HG03060 (cell line): ENCODE measurements at regions not wholly inside any gene's neighbourhood (a gene's known extent, or its start where the extent isn't known, plus 50 kb on each side); places are given as distances from the start of the nearest gene placed in this dataset.
"Not testable (repeated sequence)": the region's sequence is repeated elsewhere in the genome, so short reads cannot be mapped to it uniquely, and the experiment has no call there.

Experiments used
- ATAC-seq: cut with Tn5 transposase; IDR thresholded peaks from one replicate; pipeline ENCODE4 v1.9.1; 2021; ENCODE audit warnings: low read depth, moderate number of reproducible peaks; ENCODE audit not compliant: unreplicated experiment

DNA sequence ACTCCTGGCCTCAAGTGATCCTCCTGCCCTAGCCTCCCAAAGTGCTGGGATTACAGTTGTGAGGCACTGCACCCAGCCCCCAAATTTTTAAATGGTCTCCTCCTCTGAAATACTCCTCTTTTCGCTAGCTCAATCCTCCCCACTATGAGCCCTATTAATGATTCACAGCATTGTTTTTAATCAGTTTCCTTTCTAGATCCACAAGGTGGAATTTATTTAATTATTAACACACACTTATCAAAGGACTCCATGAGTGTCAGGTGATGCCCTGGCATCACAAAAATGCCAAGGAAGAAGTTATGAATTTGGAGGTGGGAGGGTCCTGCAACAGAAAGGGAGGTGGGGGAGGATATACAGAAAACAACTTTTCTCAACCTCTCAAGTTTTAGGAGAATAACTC lies 806.5 kb downstream of the PRELID2 start:
- ATAC-seq: no peak

DNA sequence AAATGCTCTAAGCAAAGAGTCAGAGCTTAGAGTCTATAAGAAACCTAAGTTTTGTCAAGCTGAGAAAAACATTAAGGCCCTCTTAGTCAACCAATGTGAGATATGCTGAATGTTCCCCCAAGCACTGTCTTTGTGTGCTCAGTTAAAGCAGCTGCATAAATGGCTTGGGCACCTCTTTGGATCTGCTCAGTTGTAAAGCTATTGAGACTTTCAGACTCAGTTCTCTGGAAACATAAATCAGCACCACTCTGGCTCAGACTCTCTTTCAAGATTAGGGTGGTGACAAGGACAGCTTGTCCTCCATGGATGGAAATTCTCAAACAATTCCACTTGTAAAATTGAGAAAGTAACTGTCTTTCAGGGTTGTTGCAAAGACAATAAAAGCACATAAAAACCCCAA lies 807.9 kb downstream of the PRELID2 start:
- no peak for ATAC-seq

DNA sequence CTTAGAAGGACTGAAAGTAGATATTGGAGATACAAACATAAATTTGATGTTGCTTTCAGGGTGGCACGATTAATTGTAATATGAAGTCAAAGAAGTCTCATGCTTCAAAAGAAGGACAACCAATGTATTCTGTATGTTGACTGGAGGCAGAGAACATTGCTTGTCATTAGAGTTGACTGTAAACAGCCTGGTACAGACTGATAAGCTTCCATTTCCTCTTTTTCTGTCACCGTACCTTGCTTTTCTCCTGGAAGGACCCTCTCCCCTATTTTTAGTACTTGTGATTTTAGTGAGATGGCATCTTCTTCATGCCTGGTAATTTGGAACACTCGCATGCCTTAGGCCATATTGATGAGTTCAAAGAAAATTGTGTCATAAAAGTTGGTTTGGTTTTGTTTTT lies 809.4 kb downstream of the PRELID2 start:
- no peak for ATAC-seq

DNA sequence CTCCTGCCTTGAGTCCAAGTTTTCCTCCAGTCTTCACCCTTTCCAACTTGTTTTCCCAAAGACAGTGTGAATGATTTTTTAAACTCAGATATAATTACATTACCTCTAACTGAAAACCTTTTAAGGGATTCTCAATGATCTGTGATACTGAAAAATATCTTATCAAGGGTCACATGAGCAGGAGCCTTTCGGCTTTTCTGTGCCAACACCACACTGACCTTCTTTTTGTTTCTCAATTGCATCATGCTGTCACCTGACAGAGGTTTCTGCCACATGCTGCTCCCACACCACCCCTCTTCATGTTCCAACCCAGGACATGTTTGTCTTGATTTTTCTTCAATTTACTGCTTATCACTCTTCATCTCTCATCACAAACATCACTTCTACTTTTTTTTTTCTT lies 820.0 kb downstream of the PRELID2 start:
- ATAC-seq: no peak

DNA sequence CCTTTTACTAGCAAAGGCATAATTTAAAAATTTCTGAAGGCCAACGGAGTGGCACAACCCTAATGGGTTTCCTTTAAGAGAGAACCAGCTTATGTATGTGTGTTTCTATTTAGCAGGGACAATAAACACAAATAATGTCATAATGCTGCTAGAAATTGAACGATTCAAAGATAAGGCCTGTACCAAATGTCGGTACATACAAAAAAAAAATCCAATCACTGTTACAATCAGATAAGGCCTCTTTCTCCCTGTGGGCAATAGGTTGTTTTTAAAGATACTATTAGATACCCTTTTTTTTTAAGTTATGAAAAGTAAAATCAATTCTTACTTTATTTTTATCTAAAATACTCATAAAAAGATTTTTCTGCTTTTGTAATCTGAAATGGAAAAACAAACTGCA lies 821.0 kb downstream of the PRELID2 start:
- ATAC-seq: no peak

DNA sequence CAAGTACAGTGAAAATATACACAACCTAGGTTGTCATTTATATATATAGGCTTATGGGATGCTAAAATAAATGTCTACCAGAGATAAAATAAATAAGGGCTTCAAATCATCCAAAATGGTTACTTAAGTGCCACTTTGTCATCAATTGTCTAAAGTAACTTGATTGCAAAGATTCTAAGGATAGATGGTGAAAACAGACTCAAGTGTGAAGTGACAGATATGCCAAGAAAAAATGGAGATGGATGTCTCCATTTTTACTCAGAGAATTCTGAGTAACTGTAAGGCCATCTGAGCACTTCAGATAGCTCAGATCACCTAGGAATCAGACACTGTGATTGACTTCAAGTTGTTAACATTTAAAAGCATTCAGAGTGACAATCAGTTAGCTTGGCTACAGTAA lies 824.3 kb downstream of the PRELID2 start:
- ATAC-seq: no peak

DNA sequence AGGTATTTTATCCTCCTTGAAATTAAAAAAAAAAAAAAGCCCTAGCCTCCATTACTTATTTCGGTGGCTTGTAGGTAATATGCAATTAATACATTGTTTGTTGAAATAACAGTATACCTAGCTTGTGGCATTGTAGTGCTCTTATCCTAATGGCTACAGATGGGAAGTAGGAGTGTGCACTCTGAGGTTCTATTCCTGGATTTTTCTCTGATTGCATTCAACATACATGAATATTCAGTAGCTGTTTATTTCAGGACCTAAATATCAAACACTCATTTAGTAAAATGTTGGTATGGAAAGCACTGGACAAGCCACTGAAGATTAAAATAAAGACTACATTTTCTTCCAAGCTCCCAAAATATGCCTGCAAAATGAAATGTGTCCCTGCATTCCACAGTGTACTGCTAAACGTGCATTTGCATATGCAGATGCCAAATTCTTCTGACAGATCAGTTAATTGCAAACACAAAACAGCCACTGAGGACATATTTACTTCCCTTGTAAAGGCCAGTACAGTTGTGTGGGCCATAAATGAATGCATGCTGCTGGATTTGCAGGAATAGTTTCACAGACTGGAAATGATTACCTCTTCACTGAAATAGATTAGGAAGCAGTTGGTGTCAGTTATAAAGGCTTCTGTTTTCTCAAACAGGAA lies 826.1 kb downstream of the PRELID2 start:
- ATAC-seq: no peak

DNA sequence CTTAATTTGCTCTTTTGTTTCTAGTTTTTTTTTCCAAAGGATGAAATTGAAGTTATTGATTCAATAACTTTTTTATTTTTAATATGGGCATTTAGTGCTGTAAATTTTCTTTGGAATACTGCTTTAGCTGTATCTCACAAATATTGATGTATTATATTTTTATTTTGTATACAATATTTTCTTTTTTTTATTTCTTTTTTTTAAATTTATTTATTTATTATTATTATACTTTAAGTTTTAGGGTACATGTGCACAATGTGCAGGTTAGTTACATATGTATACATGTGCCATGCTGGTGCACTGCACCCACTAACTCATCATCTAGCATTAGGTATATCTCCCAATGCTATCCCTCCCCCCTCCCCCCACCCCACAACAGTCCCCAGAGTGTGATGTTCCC lies 823.7 kb downstream of the KCTD16 start:
- ATAC-seq: not testable (repeated sequence)

DNA sequence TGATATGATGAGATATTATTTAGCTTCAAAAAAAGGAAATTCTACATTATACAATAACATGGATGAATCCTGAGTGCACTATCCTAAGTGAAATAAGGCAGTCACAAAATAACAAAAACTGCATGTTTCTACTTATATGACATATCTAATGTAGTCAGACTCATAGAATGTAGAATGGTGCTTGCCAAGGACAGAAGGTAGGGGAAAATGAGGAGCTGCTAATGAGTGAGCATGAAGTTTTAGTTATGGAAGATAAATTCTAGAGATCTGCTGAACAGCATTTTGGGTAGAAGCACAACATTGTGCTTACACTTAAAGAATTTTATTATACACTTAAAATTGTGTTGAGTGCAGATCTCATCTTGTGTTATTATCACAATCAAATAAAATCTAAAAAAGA lies 812.4 kb downstream of the KCTD16 start:
- no peak for ATAC-seq

DNA sequence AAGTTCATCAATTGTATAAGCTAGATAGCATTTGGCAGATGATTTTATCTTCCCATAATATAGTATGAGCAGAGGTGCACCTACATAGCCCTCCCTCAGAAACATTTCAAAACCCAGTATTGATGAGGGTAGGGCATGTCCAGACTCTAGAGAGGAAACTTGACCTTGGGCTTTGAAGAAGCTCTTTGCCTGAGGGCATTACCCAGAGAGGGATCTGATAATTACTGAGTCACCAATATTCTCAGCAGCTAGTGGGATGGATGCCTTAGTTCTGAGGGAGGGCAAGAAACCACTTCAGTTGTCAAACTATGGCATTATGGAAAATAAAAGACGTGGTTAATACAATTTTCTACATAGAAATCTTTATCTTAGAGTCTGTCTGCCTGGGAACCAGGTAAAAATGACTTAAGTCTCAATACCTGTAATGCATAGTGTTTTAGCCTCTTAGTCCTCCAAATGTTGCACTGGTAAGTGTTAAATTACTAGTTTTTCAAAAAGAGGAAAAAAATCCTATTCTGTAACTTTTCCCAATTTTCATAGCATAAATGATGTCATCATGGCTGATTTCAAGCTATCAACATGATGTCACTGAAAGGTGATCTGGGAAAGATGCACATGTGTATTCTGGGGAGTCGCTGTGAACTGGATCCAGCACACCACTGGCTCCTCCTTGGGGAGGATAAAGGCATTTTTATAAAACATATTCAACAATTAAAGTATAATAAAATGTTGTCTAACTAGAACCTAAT lies 809.0 kb downstream of the KCTD16 start:
- ATAC-seq: no peak

DNA sequence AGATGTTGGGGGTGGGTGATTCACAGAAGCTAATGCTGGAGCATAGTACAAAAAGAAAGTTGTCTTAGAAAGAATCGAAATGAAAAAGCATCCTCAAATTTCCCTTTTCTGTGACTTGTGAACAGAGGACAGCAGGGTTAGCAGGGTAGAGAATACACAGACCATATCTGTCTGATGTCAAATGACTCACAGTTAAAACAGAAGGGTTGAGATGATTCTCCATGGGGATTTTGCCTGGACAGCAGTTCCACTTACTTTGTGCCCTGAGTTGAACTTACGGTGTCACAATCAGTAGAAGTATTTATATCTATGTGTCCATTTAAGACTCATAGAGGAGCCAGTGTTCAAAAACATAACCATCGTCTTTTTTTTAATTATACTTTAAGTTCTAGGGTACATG lies 801.6 kb downstream of the KCTD16 start:
- ATAC-seq: no peak

DNA sequence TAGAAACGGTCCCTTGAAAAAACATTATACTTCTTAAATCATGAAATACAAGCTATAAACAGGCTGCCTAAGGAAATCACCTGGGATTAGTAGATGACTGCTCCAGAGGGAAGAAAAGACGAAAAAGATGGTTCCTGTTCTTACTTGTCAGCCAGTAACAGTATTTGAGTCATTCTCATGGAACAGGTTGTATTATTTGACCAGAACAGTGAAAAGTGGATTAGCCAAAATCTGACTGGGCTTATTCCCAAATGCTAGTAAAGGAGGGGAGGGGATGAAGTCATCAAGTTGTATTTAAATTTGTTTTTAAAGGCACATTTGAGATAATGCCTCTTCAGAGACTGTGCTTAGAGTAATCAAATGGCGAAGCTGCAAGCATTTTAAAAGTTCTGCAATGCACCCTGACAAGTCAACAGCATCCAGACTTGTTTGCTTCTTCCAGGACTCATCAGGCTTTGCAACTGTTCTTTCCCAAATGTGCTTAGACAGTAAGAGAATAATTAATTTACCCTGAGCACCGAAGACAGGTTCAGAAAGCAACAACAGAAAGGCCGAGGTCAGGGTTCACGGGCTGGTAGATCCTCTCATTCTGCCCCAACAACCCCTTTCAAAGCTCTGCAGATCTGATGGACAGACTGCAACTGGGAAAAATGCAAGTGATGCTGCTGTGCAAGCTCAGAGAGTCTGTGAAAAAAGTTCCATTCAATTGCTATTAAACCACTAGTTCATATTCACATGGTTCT lies 800.6 kb downstream of the KCTD16 start:
- no peak for ATAC-seq

DNA sequence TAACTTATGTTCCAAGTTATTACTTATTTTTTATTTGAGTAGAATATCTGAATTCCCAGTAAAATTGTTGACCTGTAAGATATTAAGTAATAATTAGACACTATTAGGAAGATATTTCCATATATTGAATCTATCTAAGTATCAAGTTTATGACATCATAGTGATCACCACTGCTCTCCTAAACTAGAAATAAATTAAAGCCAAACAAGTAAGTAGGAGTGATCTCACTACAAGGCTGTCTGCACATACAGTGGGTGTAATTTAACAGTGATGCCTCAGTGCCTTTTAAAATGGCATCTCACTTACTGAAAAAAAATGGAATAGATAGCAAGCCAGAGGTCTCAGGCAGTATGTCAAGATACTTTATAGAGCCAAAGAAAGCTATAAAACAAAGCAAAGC lies 789.6 kb downstream of the KCTD16 start:
- no peak for ATAC-seq

DNA sequence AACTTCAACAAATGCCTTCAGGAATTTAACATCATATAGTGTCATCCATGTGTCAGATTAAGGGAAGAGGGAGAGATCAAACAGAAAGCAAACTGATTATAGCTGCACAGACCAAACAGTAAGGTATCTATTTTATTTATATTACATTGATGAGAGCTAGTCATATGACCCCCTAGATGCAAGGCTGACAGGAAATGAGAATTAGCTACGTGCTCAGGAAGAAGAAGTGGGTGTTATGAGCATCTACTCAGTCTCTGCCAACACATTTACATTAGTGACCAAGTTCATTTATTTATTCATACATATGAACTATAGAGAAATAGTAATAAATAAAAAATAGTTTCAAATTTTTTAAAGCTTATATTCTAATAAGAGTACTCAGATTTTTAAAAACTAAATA lies 787.3 kb downstream of the KCTD16 start:
- ATAC-seq: no peak

DNA sequence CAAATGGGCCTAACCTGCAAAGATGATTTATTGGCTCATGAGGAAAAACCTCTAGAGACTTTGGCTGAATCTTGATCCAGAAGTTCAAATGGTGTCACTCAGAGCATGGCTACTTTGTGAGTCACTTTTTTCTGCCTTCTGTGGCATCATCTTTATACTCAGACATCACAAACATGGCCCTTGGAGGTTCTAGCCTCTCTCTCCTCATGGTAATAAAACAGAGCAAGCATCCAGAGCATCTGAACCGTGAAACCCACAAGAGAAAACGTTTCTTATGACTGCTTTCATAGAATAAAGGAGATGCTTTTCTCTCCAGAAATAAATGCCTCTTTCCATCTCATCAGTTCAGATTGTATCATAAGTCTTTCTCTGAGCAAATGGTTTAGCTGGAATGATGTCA lies 780.3 kb downstream of the KCTD16 start:
- ATAC-seq: no peak

DNA sequence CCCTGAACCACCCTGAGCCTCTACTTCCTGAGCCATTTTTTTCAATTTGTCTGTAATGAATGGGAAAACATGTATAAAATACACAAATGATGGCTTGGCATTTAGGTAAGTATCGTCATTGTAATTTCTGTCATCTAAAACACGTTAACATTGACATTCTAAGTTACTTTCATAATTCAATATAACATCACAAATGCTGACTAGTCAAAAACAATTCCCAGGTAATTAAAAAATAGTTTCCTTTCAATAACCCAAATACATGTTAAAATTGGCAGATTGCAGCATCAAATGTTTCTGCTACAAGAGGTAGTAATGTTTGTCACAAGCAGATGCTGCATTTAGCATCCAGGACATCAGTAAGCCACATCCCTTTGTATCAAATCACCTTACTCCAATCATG lies 776.4 kb downstream of the KCTD16 start:
- ATAC-seq: no peak

DNA sequence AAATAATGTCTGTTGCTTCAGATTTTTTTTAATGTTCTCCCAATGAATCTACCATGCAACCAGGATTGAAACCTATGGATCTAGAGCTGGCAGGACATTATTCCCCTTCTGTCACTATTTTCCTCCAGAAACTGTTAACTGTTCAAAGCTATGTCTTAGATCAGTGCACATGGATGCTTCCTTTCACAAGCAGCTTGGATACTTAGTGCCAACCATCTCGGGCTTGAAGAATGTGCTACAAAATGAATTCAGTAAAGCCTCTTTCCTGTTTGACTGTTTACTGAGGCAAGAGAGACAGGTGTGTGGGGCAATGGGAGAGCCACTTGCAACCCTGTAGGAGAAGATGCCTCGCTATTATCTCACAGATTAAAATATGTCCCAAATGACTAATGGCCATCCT lies 774.8 kb downstream of the KCTD16 start:
- no peak for ATAC-seq

DNA sequence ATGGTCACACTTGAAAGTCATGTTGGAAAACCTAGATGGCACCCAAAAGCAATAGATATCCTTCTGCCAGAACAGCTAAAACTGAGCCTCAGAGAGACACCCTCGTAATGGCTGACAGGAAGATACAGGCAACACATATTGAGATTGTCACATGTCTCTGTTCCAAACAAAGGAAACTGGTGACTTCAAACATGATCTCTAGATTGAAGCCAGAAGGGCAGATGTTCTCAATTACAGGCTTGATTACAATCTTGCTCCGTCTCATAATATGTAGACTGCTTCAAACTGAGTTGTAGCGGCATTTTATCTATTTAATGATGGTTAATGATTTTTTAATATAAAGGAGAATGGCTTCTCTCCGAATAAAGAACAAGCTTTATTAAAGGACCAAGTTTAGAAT lies 774.3 kb downstream of the KCTD16 start:
- no peak for ATAC-seq

DNA sequence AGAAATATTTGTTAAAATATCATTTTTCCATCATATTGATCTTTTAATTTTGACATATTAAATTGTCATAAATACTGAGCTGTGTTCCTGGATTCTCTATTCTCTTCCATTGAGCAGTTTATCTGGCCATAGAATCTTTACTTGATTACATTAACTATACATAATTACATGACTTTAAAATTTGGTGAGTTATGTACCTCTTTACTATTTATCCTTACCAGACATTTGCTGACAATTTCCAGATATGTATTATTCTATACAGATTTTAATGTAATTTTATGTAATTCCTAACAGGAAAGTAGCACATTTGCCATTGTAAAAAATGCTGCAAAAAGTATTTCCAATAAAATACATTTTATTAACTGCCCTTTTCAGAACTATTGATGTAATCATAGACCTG lies 770.3 kb downstream of the KCTD16 start:
- ATAC-seq: no peak

DNA sequence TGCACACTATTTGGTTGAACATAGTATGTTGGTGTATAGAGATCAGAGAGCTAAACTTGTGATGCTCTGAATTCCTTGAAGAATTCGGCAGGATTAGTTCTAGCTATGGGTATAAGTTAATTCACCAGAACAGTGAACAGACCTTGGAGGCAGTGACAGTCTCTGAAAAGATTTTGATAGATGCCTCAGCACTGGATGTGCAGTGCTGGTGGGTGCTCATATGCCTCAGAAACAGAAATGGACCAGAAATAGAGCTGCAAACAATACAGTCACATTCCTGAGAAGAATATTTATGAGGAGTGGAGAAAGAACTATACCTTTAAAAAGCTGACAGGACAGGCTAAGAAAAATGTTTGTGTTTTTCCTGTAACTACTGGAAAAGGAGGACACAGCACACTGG lies 747.7 kb downstream of the KCTD16 start:
- ATAC-seq: no peak

DNA sequence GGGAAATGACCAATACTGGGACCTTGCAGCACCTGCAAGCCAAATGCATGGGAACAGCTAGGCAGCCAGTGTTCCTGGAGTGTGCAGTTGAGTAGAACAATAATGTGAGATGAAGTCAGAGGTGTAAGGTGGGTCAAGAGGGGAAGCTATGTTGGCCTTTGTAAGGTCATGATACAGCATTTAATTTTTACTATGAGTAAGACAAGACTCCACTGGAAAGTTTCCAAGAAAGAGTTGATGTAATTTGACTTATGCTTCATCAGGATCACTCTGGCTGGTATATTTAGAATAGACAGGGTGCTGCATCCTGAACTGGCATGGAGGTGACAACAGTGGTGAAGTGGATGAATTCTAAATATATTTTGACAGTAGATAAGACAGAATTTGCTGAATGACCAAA lies 744.8 kb downstream of the KCTD16 start:
- no peak for ATAC-seq

DNA sequence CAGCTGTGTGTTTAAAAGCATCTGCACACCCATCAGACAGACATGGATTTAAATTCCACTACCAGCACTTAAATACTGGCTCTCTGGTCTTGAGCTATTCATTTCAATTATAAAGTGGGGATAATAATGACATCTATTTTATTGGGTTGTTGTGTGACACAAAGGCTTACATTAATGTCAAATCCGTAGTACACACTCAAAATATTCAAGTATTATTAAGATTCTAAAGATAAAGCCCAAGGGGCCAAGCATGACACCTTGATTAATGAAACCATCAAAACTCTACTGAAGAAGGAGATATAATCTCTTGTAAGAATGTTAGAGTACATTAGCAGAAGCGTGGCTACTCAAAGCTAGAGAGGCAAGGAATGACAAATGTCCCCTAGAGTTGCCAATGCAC lies 743.0 kb downstream of the KCTD16 start:
- ATAC-seq: no peak
